Osteocyte (in vitro differentiated cells): ENCODE measurements at regions not wholly inside any gene's neighbourhood (a gene's known extent, or its start where the extent isn't known, plus 50 kb on each side); places are given as distances from the start of the nearest gene placed in this dataset.

Experiments used
- DNase-seq: peaks from one replicate; pipeline ENCODE4 v3.0.0; 2021; ENCODE audit warnings: mixed read lengths; ENCODE audit not compliant: unreplicated experiment; ENCODE audit errors: extremely low spot score
- H3K27ac Mint-ChIP-seq: one replicate; pipeline ENCODE4 v1.8.0; 2021; ENCODE audit warnings: mild to moderate bottlenecking, mixed read lengths; ENCODE audit not compliant: unreplicated experiment
- H3K27me3 Mint-ChIP-seq: one replicate; pipeline ENCODE4 v1.8.0; 2021; ENCODE audit warnings: mixed read lengths; ENCODE audit not compliant: unreplicated experiment
- H3K36me3 Mint-ChIP-seq: one replicate; pipeline ENCODE4 v1.8.0; 2021; ENCODE audit warnings: mixed read lengths; ENCODE audit not compliant: unreplicated experiment
- H3K4me1 Mint-ChIP-seq: one replicate; pipeline ENCODE4 v1.8.0; 2021; ENCODE audit warnings: mixed read lengths; ENCODE audit not compliant: unreplicated experiment
- H3K4me3 Mint-ChIP-seq: one replicate; pipeline ENCODE4 v1.8.0; 2021; ENCODE audit warnings: mild to moderate bottlenecking, moderate library complexity, mixed read lengths; ENCODE audit not compliant: unreplicated experiment
- H3K9me3 Mint-ChIP-seq: one replicate; pipeline ENCODE4 v1.8.0; 2021; ENCODE audit warnings: mixed read lengths; ENCODE audit not compliant: unreplicated experiment
- CTCF ChIP-seq: fragments of 200-600 bp; sonication (generic); IDR thresholded peaks from 2 replicates; pipeline ENCODE4 v1.5.0; 2021; ENCODE audit warnings: antibody characterized with exemption, mild to moderate bottlenecking, moderate library complexity

- DNase-seq: no peak
- H3K27ac Mint-ChIP-seq: no peak overlapping the region
- no peaks in the 10 kb centered on the region for H3K4me1 Mint-ChIP-seq
- H3K27me3 Mint-ChIP-seq: no peaks in the 10 kb centered on the region
- H3K36me3 Mint-ChIP-seq: no peaks in the 10 kb centered on the region
- H3K4me3 Mint-ChIP-seq: no peak overlapping the region
- H3K9me3 Mint-ChIP-seq: no peaks in the 10 kb centered on the region
- no peak for TF ChIP-seq CTCF
Measured at GRCh38 chr18:74023220-74023619, 124.4 kb downstream of the FBXO15 start.

GRCh38 chr18:74019864-74020263 is 127.8 kb downstream of the FBXO15 start:
- DNase-seq: no peak
- Mint-ChIP-seq H3K27me3 (no peaks in the 10 kb centered on the region), H3K4me1 (no peaks in the 10 kb centered on the region), H3K36me3 (no peaks in the 10 kb centered on the region), H3K9me3 (no peaks in the 10 kb centered on the region), H3K4me3 (no peak overlapping the region), H3K27ac (no peak overlapping the region)
- no peak for TF ChIP-seq CTCF

- Mint-ChIP-seq H3K27ac (no peak overlapping the region), H3K4me1 (no peaks in the 10 kb centered on the region), H3K9me3 (no peaks in the 10 kb centered on the region), H3K27me3 (no peaks in the 10 kb centered on the region), H3K36me3 (no peaks in the 10 kb centered on the region), H3K4me3 (no peak overlapping the region)
- TF ChIP-seq CTCF: no peak
- DNase-seq: no peak
Measured at GRCh38 chr18:74013955-74014354, 133.7 kb downstream of the FBXO15 start.

GRCh38 chr18:74012954-74013630 is 134.5 kb downstream of the FBXO15 start:
- Mint-ChIP-seq H3K4me1 (no peaks in the 10 kb centered on the region), H3K4me3 (no peak overlapping the region), H3K27ac (no peak overlapping the region), H3K9me3 (no peaks in the 10 kb centered on the region), H3K27me3 (no peaks in the 10 kb centered on the region), H3K36me3 (no peaks in the 10 kb centered on the region)
- DNase-seq: no peak
- no peak for TF ChIP-seq CTCF

- DNase-seq: no peak
- Mint-ChIP-seq H3K4me1 (no peaks in the 10 kb centered on the region), H3K27me3 (no peaks in the 10 kb centered on the region), H3K27ac (no peak overlapping the region), H3K4me3 (no peak overlapping the region), H3K9me3 (peaks cover 3% of the 10 kb centered on the region), H3K36me3 (no peaks in the 10 kb centered on the region)
- no peak for TF ChIP-seq CTCF
Measured at GRCh38 chr18:74006143-74006542, 141.5 kb downstream of the FBXO15 start.
